GM12872 (cell line): ENCODE measurements at regions not wholly inside any gene's neighbourhood (a gene's known extent, or its start where the extent isn't known, plus 50 kb on each side); places are given as distances from the start of the nearest gene placed in this dataset.

Experiments
- CTCF ChIP-seq: IDR thresholded peaks from 3 replicates; pipeline ENCODE4 v1.5.1; 2011; ENCODE audit warnings: low read depth, mild to moderate bottlenecking, low read length, moderate library complexity; ENCODE audit not compliant: insufficient read depth

GRCh38 chr11:70524096-70524922 lies 126.0 kb downstream of the CTTN start:
- no peak for TF ChIP-seq CTCF

- TF ChIP-seq CTCF = no peak
These were observed 126.7 kb downstream of the CTTN start for GRCh38 chr11:70525006-70525405.

GRCh38 chr11:70525466-70525865 lies 127.1 kb downstream of the CTTN start:
- no peak for TF ChIP-seq CTCF

- TF ChIP-seq CTCF = no peak
These were observed 128.1 kb downstream of the CTTN start for GRCh38 chr11:70526116-70527045.

- no peak for TF ChIP-seq CTCF
These were observed 128.7 kb downstream of the CTTN start for GRCh38 chr11:70527046-70527395.

- TF ChIP-seq CTCF = no peak
These were observed 129.2 kb downstream of the CTTN start for GRCh38 chr11:70527429-70528045.
